Stomach (tissue), 8 donors: ENCODE measurements at regions not wholly inside any gene's neighbourhood (a gene's known extent, or its start where the extent isn't known, plus 50 kb on each side); places are given as distances from the start of the nearest gene placed in this dataset.

ENCODE experiments used
- DNase-seq, 2 donors: peaks; one replicate each; pipeline versions ENCODE4 v3.0.0 to v3.0.0-alpha.2; 2013 to 2019
- H3K27ac ChIP-seq, 5 donors: fragments of 200-600 bp in 4 of 5; sonication (generic) in 4 of 5; one replicate each; pipeline ENCODE4 v1.5.1; 2013 to 2019; ENCODE audit warnings: mild to moderate bottlenecking in 1 of 5, moderate library complexity in 1 of 5
- H3K27me3 ChIP-seq, 3 donors: fragments of 200-600 bp; sonication (generic); one replicate each; pipeline ENCODE4 v1.5.1; 2017 to 2019; ENCODE audit warnings: mixed run types in 1 of 3
- H3K36me3 ChIP-seq, 4 donors: fragments of 200-600 bp; sonication (generic); 1 replicate in 3 of 4; 2 replicates in 1 of 4; pipeline ENCODE4 v1.5.1; 2016 to 2019
- H3K4me1 ChIP-seq, 4 donors: fragments of 200-600 bp; sonication (generic); one replicate each; pipeline ENCODE4 v1.5.1; 2016 to 2019
- H3K4me3 ChIP-seq, 4 donors: fragments of 200-600 bp; sonication (generic) in 3 of 4; one replicate each; pipeline ENCODE4 v1.5.1; 2016 to 2019; ENCODE audit warnings: mild to moderate bottlenecking in 1 of 4
- H3K9me3 ChIP-seq, 4 donors: fragments of 200-600 bp; sonication (generic); one replicate each; pipeline ENCODE4 v1.5.1; 2016 to 2019
- EP300 ChIP-seq: sonication (generic); formaldehyde crosslinking; IDR thresholded peaks from one replicate; pipeline ENCODE4 v1.6.1; 2017; ENCODE audit warnings: antibody characterized with exemption
- POLR2A ChIP-seq, 4 donors: fragments of 450-650 bp; IDR thresholded peaks; one replicate each; pipeline ENCODE4 v1.6.1; 2016; ENCODE audit warnings: antibody characterized with exemption in 4 of 4, control low read depth in 2 of 4, mild to moderate bottlenecking in 1 of 4, moderate library complexity in 1 of 4
- POLR2AphosphoS5 ChIP-seq, 3 donors: sonication (generic); formaldehyde crosslinking; IDR thresholded peaks; one replicate each; pipeline ENCODE4 v1.6.1; 2016; ENCODE audit warnings: antibody characterized with exemption in 3 of 3
- WGBS, 5 donors: extraction: QIAGEN DNeasy Blood & Tissue Kit in 3 of 5; methylation state at CpG; one replicate each; pipeline versions ENCODE4 v1.1.5 to v1.1.7; 2013 to 2018; 5-methylcytosine and 5-hydroxymethylcytosine counted together
- intact Hi-C: fragments of 100-400 bp; cut with DNase I; formaldehyde crosslinking; loops from one replicate; pipeline ENCODE4 v1.15.1; 2023; ENCODE audit warnings: low total_unique reads
- TF ChIP-seq, protein P1 (sequence below), 7 experiments: fragments of 450-650 bp in 4 of 7; fragments of 200-600 bp in 3 of 7; sonication (generic) in 3 of 7; IDR thresholded peaks; one replicate each; pipeline ENCODE4 v1.5.1; 2016 to 2019; ENCODE audit warnings: antibody characterized with exemption in 7 of 7, control low read depth in 2 of 7, mild to moderate bottlenecking in 1 of 7
- donor health status: healthy with polysubstance abuse.
- donor health status: Bipolar disorder and iron deficiency.
- donor health status: healthy.

DNA sequence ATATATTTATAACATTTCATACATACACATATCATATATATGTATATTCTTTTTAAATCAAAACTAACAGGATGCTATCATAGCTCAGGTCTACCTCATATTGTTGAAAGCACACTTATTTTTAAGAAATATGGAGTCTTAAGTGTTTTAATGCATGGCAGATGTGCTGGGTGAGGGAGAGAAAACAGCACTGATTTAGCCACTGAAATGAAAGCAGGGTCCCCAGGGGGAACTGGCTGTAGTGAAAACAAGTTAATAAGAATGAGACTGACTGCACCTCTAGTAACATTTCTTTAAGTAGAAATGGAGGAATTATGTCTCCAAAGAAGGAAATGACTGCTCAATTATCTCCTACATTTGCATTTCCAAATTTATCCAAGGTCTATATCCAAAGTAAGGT, 857.8 kb downstream of the DCDC2C start:
- Histone ChIP-seq H3K27me3 (no peaks in the 10 kb centered on the region), H3K9me3 (peaks cover 0 to 10% (median 4%) of the 10 kb centered on the region in 4 donors), H3K36me3 (no peaks in the 10 kb centered on the region), H3K4me3 (no peak overlapping the region), H3K4me1 (no peaks in the 10 kb centered on the region), H3K27ac (no peak overlapping the region)
- intact Hi-C loops, result no loop called here
- TF ChIP-seq, protein P1, sequence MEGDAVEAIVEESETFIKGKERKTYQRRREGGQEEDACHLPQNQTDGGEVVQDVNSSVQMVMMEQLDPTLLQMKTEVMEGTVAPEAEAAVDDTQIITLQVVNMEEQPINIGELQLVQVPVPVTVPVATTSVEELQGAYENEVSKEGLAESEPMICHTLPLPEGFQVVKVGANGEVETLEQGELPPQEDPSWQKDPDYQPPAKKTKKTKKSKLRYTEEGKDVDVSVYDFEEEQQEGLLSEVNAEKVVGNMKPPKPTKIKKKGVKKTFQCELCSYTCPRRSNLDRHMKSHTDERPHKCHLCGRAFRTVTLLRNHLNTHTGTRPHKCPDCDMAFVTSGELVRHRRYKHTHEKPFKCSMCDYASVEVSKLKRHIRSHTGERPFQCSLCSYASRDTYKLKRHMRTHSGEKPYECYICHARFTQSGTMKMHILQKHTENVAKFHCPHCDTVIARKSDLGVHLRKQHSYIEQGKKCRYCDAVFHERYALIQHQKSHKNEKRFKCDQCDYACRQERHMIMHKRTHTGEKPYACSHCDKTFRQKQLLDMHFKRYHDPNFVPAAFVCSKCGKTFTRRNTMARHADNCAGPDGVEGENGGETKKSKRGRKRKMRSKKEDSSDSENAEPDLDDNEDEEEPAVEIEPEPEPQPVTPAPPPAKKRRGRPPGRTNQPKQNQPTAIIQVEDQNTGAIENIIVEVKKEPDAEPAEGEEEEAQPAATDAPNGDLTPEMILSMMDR (IDR thresholded peaks at IDR 0.05), result no peak
- no peak for TF ChIP-seq POLR2A (IDR thresholded peaks at IDR 0.05)
- no peak for TF ChIP-seq EP300
- no peak for TF ChIP-seq POLR2AphosphoS5 (IDR thresholded peaks at IDR 0.05)
- no peak for DNase-seq

DNA sequence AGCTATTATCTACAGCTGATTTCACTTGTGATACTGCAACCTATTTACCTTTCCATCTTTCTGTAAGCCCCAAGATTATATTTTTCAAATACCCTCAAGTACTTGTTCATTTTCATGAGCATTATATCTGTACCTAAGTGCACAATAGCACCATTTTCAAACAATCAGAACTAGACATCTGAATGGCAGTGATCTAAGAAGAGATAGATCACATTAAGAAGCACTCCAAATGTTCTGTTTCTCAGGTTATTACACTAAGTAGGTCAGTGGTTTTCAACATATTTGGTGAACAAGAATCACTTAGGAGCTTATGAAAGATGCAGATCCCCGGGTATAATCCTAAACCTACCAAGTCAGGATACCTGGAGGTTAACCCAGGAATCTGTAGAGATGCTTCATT, 872.7 kb downstream of the DCDC2C start:
- WGBS, 5 donors, result 43 to 59% (median 53%) methylated on average over 1 of the region's 1 CpG
- TF ChIP-seq, protein P1 (IDR thresholded peaks at IDR 0.05), result no peak
- TF ChIP-seq EP300 (no peak), POLR2A (IDR thresholded peaks at IDR 0.05) (no peak), POLR2AphosphoS5 (IDR thresholded peaks at IDR 0.05) (no peak)
- no peak overlapping the region for H3K4me3 ChIP-seq
- intact Hi-C loops, result no loop called here
- DNase-seq, result no peak
- H3K27me3 ChIP-seq, result no peaks in the 10 kb centered on the region
- no peaks in the 10 kb centered on the region for H3K4me1 ChIP-seq
- no peak overlapping the region for H3K27ac ChIP-seq
- no peaks in the 10 kb centered on the region for H3K36me3 ChIP-seq
- peaks cover 0 to 25% (median 11%) of the 10 kb centered on the region in 4 donors for H3K9me3 ChIP-seq

DNA sequence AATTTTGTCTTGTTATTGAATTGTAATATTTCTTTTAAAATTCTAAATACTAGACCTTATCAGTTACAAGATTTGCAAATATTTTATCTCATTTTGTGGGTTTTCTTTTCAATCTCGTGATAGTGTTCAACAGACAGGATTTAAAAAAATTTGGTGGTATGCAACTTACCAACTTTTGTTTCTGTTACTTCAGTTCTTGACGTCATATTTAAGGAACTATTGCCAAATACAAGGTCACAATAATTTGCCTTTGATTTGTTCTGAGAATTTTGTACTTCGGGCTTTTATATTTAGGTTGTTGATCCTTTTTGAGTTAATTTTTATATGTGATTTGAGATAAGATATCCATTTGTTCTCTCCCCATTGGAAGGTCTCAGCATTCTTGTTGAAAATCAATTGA, 876.6 kb downstream of the DCDC2C start:
- TF ChIP-seq POLR2A (IDR thresholded peaks at IDR 0.05), result no peak
- TF ChIP-seq, protein P1 (IDR thresholded peaks at IDR 0.05), result no peak
- TF ChIP-seq EP300, result no peak
- no peak for TF ChIP-seq POLR2AphosphoS5 (IDR thresholded peaks at IDR 0.05)
- peaks cover 0 to 7% (median 5%) of the 10 kb centered on the region in 4 donors for H3K9me3 ChIP-seq
- H3K36me3 ChIP-seq, result no peaks in the 10 kb centered on the region
- no peaks in the 10 kb centered on the region for H3K4me1 ChIP-seq
- intact Hi-C loops, result no loop called here
- DNase-seq, result no peak
- no peak overlapping the region for H3K4me3 ChIP-seq
- no peak overlapping the region for H3K27ac ChIP-seq
- whole genome bisulfite sequencing, 5 donors, result 62 to 78% (median 68%) methylated on average over 3 of the region's 3 CpGs
- H3K27me3 ChIP-seq, result no peaks in the 10 kb centered on the region

DNA sequence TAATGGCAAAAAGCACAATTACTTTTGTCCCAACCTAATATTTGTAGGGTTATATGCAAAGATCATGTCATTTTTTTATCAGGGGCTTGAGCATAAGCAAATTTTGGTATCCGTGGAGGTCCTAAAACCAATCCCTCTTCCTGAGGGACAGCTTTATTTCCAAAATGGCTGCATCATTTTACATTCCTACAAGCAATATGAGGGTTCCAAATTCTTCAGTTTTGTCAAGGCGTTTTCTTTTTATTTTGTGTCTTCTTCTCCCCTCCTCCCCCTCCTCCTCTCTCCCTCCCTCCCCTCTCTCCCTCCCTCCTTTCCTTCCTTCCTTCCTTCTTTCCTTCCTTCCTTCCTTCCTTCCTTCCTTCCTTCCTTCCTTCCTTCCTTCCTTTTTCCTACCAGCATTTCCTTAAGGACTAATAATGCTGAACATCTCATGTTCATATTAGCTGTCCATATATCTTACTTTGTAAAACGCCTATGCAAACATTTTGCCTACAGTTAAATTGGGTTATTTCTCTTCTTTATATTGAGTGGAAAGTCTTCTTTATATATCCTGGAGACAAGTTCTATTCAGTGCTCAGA, 881.8 kb downstream of the DCDC2C start:
- WGBS, 5 donors, result 75 to 87% (median 84%) methylated on average over 3 of the region's 3 CpGs

More for the DNA sequence above, 881.8 kb downstream of the DCDC2C start:
- Histone ChIP-seq H3K9me3 (peaks cover 0 to 5% (median 0%) of the 10 kb centered on the region in 4 donors), H3K27me3 (no peaks in the 10 kb centered on the region), H3K4me1 (no peaks in the 10 kb centered on the region), H3K4me3 (no peak overlapping the region), H3K27ac (no peak overlapping the region), H3K36me3 (no peaks in the 10 kb centered on the region)
- no peak for DNase-seq
- TF ChIP-seq POLR2AphosphoS5 (IDR thresholded peaks at IDR 0.05) (no peak), POLR2A (IDR thresholded peaks at IDR 0.05) (no peak), EP300 (no peak)
- TF ChIP-seq, protein P1 (IDR thresholded peaks at IDR 0.05), result no peak
- intact Hi-C loops, result no loop called here
